ENCODE measurements at regions not wholly inside any gene's neighbourhood (a gene's known extent, or its start where the extent isn't known, plus 50 kb on each side); places are given as distances from the start of the nearest gene placed in this dataset.

DNA sequence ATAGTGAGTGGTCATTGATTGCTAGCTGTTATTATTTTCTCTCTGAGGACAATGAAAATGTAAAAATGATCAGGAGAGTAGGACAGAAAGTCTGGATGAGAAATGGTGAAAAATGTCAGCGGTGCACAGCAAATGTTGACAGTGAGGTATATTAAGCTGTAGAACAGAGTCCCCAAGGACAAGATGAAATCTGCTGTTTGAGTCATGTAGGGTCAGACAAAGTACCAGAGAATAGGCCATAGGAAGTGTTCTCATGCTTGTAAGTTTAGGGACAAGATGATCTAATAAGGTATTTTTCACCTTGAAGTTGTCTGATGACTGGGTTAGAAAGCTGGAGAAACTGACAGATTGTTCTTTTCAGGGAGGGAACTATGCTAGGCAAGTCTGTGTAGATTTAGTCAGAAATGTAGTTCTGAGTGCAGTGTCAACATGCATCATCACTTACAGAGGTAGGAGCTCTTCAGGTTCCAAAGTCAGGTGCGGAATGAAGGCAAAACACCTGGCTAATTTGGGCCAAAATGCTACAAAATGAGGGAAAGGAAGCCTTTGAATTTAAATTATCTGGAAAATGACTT, 369.3 kb downstream of the DLEU7 start:
- DNase-seq (ENCODE audit: low read depth): no peak
- TF ChIP-seq CTCF (IDR thresholded peaks at IDR 0.05; ENCODE audit: low read depth, low read length) (no peak), MYC (IDR thresholded peaks at IDR 0.05; ENCODE audit: low read depth, low read length) (no peak), POLR2A (IDR thresholded peaks at IDR 0.05; ENCODE audit: extremely low read depth, insufficient read length) (no peak)
- TF ChIP-seq, protein P1, sequence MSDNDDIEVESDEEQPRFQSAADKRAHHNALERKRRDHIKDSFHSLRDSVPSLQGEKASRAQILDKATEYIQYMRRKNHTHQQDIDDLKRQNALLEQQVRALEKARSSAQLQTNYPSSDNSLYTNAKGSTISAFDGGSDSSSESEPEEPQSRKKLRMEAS (IDR thresholded peaks at IDR 0.05; ENCODE audit: low read depth, low read length): no peak

DNA sequence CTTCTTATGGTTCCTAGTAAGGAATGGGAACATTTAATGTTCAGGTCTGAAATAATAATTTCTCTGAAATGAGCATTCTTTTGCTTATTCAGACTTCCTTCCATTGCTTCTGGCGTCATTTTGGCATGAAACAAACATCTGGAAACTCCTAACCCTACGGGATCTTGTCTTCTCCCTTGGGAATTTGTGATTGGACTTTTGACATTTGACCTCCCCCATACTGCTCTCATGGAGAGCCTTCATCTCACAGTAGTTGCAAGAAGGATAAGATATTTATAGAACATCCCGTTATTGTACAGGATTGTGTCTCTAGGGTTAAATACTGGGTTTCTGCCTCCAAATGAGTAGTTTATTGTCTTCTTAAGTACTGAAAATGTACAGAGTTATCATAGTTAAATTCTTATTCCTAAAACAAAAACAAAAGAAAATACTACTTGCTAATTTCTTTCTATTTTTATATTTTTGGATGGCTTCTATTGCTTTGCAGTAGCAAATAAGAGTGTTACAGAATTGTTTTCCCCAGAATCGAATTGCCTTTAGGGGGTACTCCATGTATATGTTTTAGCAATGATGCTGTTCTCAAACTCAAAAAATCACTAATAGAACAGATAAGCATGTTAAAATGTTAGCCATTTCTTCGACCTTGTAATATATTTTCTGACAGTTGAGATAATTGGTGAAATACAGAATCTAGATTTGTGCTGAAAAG, 366.8 kb downstream of the DLEU7 start:
- TF ChIP-seq POLR2A (IDR thresholded peaks at IDR 0.05; ENCODE audit: extremely low read depth, insufficient read length) (no peak), MYC (IDR thresholded peaks at IDR 0.05; ENCODE audit: low read depth, low read length) (no peak), CTCF (IDR thresholded peaks at IDR 0.05; ENCODE audit: low read depth, low read length) (no peak)
- TF ChIP-seq, protein P1 (IDR thresholded peaks at IDR 0.05; ENCODE audit: low read depth, low read length): no peak
- DNase-seq (ENCODE audit: low read depth): no peak
- no peak overlapping the region for H3K4me3 ChIP-seq (ENCODE audit: low read depth, low read length)

More for the DNA sequence above, 369.3 kb downstream of the DLEU7 start:
- no peak overlapping the region for H3K4me3 ChIP-seq (ENCODE audit: low read depth, low read length)

- DNase-seq (ENCODE audit: low read depth): no peak
- TF ChIP-seq POLR2A (IDR thresholded peaks at IDR 0.05; ENCODE audit: extremely low read depth, insufficient read length) (no peak), MYC (IDR thresholded peaks at IDR 0.05; ENCODE audit: low read depth, low read length) (no peak), CTCF (IDR thresholded peaks at IDR 0.05; ENCODE audit: low read depth, low read length) (no peak)
- TF ChIP-seq, protein P1 (IDR thresholded peaks at IDR 0.05; ENCODE audit: low read depth, low read length): no peak
- H3K4me3 ChIP-seq (ENCODE audit: low read depth, low read length): no peak overlapping the region
Observed at GRCh38 chr13:50481936-50482335, 361.6 kb downstream of the DLEU7 start.

DNA sequence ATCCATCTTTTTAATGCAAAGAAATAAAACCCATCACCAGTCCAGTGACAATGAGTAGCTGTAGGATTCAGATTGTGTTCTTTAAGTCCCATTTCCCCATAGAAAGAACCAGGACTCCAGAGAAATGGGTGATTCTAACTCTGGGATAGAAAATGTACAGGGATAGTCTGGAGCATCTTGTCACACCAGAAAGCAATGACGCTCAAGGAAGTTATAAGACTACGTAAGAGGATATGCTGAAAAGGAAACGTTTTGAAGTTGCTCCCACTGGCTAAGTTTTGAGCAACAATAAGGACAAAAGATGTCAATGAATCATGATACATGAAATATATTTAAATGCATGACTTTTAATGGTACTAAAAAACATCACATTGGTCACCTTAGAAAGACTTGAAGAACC, 360.1 kb downstream of the DLEU7 start:
- DNase-seq (ENCODE audit: low read depth): no peak
- H3K4me3 ChIP-seq (ENCODE audit: low read depth, low read length): no peak overlapping the region
- no peak for TF ChIP-seq MYC (IDR thresholded peaks at IDR 0.05; ENCODE audit: low read depth, low read length)
- no peak for TF ChIP-seq CTCF (IDR thresholded peaks at IDR 0.05; ENCODE audit: low read depth, low read length)
- TF ChIP-seq, protein P1 (IDR thresholded peaks at IDR 0.05; ENCODE audit: low read depth, low read length): no peak
- TF ChIP-seq POLR2A (IDR thresholded peaks at IDR 0.05; ENCODE audit: extremely low read depth, insufficient read length): no peak

DNA sequence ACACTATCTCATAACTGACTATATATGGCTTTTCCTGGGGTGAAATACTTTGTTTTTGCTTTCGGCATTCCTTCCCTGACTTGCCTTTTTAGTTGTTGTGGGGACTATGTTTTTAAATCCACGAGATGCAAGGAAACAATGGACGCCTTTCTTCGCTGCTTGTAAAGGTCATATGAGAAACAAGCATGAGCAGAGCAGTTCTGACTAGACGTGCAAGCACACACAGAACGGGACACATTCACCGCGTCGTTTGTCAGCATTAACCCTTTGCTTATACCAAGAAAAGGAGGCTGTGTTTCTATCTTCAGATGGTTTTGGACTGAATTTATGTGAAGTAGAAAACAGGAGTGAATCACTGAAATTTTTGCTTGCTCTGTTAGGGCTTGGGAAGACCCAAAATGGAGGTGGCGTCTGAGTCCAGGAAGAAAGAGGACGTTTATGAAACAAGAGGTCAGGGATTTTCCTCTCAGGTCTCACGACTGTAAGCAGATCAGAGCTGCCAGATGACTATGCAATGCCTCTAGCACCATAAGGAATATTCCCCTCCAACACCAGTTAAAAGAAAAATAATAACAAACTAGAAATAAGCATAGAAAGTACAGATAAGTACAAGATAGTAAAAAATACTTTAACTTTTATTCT, 358.9 kb downstream of the DLEU7 start:
- DNase-seq (ENCODE audit: low read depth): no peak
- H3K4me3 ChIP-seq (ENCODE audit: low read depth, low read length): no peak overlapping the region
- no peak for TF ChIP-seq POLR2A (IDR thresholded peaks at IDR 0.05; ENCODE audit: extremely low read depth, insufficient read length)
- TF ChIP-seq, protein P1 (IDR thresholded peaks at IDR 0.05; ENCODE audit: low read depth, low read length): no peak
- TF ChIP-seq CTCF (IDR thresholded peaks at IDR 0.05; ENCODE audit: low read depth, low read length): no peak
- no peak for TF ChIP-seq MYC (IDR thresholded peaks at IDR 0.05; ENCODE audit: low read depth, low read length)
